Duodenal mucosa (tissue), 2 donors: ENCODE measurements at regions not wholly inside any gene's neighbourhood (a gene's known extent, or its start where the extent isn't known, plus 50 kb on each side); places are given as distances from the start of the nearest gene placed in this dataset.

Experiments used
- H3K27ac ChIP-seq: one replicate; pipeline ENCODE4 v1.7.0; 2013; ENCODE audit warnings: low read depth, low read length
- H3K27me3 ChIP-seq, 2 donors: one replicate each; pipeline ENCODE4 v1.7.0; 2013; ENCODE audit warnings: low read length in 2 of 2, control low read depth in 1 of 2; ENCODE audit not compliant: insufficient read depth in 2 of 2, control insufficient read depth in 1 of 2
- H3K36me3 ChIP-seq, 2 donors: one replicate each; pipeline ENCODE4 v1.7.0; 2013; ENCODE audit warnings: low read length in 2 of 2, control low read depth in 1 of 2; ENCODE audit not compliant: insufficient read depth in 2 of 2, control insufficient read depth in 1 of 2
- H3K4me1 ChIP-seq, 2 donors: one replicate each; pipeline ENCODE4 v1.7.0; 2013; ENCODE audit warnings: low read length in 2 of 2, control low read depth in 1 of 2; ENCODE audit not compliant: insufficient read depth in 2 of 2, control insufficient read depth in 1 of 2
- H3K4me3 ChIP-seq, 2 donors: one replicate each; pipeline ENCODE4 v1.7.0; 2013; ENCODE audit warnings: low read length in 2 of 2, low read depth in 1 of 2
- H3K9ac ChIP-seq, 2 donors: one replicate each; pipeline ENCODE4 v1.7.0; 2013; ENCODE audit warnings: low read length in 2 of 2, low read depth in 1 of 2
- H3K9me3 ChIP-seq, 2 donors: one replicate each; pipeline ENCODE4 v1.7.0; 2013; ENCODE audit warnings: low read length in 2 of 2, control low read depth in 1 of 2; ENCODE audit not compliant: control insufficient read depth in 1 of 2

- H3K9ac ChIP-seq, result no peak overlapping the region
Measured at GRCh38 chr2:146814971-146815370, 1029.9 kb upstream of the ACVR2A start.

GRCh38 chr2:146807568-146808168, 1037.2 kb upstream of the ACVR2A start:
- no peak overlapping the region for H3K27ac ChIP-seq
- H3K27me3 ChIP-seq, result no peaks in the 10 kb centered on the region
- no peaks in the 10 kb centered on the region for H3K9me3 ChIP-seq
- no peaks in the 10 kb centered on the region for H3K36me3 ChIP-seq
- H3K4me1 ChIP-seq, result no peaks in the 10 kb centered on the region
- no peak overlapping the region for H3K4me3 ChIP-seq
- H3K9ac ChIP-seq, result no peak overlapping the region

More at GRCh38 chr2:146814971-146815370, 1029.9 kb upstream of the ACVR2A start:
- Histone ChIP-seq H3K27ac (no peak overlapping the region), H3K4me1 (no peaks in the 10 kb centered on the region), H3K9me3 (no peaks in the 10 kb centered on the region), H3K36me3 (no peaks in the 10 kb centered on the region), H3K27me3 (no peaks in the 10 kb centered on the region), H3K4me3 (no peak overlapping the region)

GRCh38 chr2:146806364-146807005, 1038.3 kb upstream of the ACVR2A start:
- H3K9ac ChIP-seq, result no peak overlapping the region
- H3K9me3 ChIP-seq, result no peaks in the 10 kb centered on the region
- no peak overlapping the region for H3K27ac ChIP-seq
- no peaks in the 10 kb centered on the region for H3K4me1 ChIP-seq
- H3K4me3 ChIP-seq, result no peak overlapping the region
- H3K27me3 ChIP-seq, result no peaks in the 10 kb centered on the region
- no peaks in the 10 kb centered on the region for H3K36me3 ChIP-seq

DNA sequence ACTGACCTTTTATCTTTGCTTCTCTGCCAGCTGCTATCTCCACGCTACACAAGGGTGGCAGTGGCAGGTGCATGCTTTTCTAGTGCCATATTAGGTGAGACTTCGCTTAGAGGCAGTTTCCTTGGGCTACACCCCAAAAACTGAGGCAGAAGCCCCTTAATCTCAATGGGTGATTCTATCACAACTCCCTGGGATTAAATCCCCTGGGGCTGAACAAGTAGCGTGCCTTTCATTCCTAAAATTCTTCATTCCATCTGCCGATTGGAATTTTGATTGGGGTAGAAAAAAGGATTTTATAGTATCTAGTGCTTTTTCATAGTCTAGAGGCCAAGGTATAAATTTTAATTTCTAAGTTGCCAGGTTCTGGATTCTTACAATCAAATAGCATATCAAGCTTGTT, 1040.5 kb upstream of the ACVR2A start:
- Histone ChIP-seq H3K9ac (no peak overlapping the region), H3K4me1 (no peaks in the 10 kb centered on the region), H3K9me3 (no peaks in the 10 kb centered on the region), H3K36me3 (no peaks in the 10 kb centered on the region), H3K4me3 (no peak overlapping the region), H3K27ac (no peak overlapping the region), H3K27me3 (no peaks in the 10 kb centered on the region)

- H3K9me3 ChIP-seq, result no peaks in the 10 kb centered on the region
- no peaks in the 10 kb centered on the region for H3K27me3 ChIP-seq
- H3K36me3 ChIP-seq, result no peaks in the 10 kb centered on the region
- no peak overlapping the region for H3K27ac ChIP-seq
- H3K4me3 ChIP-seq, result no peak overlapping the region
- no peaks in the 10 kb centered on the region for H3K4me1 ChIP-seq
- no peak overlapping the region for H3K9ac ChIP-seq
Measured at GRCh38 chr2:146801886-146802285, 1042.9 kb upstream of the ACVR2A start.

GRCh38 chr2:146786396-146786795, 1058.4 kb upstream of the ACVR2A start:
- Histone ChIP-seq H3K9me3 (no peaks in the 10 kb centered on the region), H3K4me1 (no peaks in the 10 kb centered on the region), H3K9ac (no peak overlapping the region)

DNA sequence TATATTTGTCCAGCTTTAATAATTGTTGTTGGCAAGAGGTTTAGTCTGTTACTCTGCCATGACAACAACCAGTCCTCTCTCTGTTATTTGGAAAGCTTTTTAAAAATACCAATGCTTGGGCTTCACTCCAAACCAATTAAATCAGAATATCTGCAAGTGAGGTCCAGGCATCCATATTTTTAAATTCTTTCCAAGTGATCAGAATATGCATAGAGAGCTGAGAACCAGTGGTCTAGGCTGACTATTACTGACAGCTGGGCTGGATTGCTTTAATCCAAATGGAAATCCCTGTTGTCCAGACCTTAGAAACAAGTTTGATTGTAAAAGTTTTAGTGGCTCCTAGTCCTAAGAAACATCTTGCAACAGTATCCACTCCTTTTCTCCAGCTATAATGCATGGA, 1059.7 kb upstream of the ACVR2A start:
- no peak overlapping the region for H3K9ac ChIP-seq
- H3K4me1 ChIP-seq, result no peaks in the 10 kb centered on the region
- H3K4me3 ChIP-seq, result no peak overlapping the region
- no peaks in the 10 kb centered on the region for H3K27me3 ChIP-seq
- no peaks in the 10 kb centered on the region for H3K36me3 ChIP-seq
- H3K9me3 ChIP-seq, result no peaks in the 10 kb centered on the region
- no peak overlapping the region for H3K27ac ChIP-seq

More at GRCh38 chr2:146786396-146786795, 1058.4 kb upstream of the ACVR2A start:
- Histone ChIP-seq H3K36me3 (no peaks in the 10 kb centered on the region), H3K27ac (no peak overlapping the region), H3K4me3 (no peak overlapping the region), H3K27me3 (no peaks in the 10 kb centered on the region)

DNA sequence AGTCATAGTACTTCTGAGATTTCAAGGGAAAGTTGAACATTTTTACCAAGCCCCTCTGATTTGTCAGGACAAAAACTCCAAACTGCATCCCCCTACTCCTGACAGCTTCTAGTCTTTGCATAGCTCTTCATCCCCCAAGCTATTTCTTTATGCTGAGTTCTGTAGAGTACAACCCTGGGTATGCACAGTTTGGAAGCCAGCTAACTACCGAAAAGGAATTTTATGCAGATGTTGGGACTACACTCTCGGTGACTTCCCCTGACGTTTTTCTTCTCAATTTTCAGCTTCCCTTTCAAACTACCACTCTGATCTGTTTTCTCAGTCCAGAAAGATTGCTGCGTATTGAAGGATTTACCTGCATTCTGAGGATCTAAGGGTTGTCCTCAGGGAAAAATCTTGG, 1060.2 kb upstream of the ACVR2A start:
- Histone ChIP-seq H3K36me3 (no peaks in the 10 kb centered on the region), H3K9ac (no peak overlapping the region), H3K9me3 (no peaks in the 10 kb centered on the region), H3K27me3 (no peaks in the 10 kb centered on the region), H3K4me3 (no peak overlapping the region), H3K4me1 (no peaks in the 10 kb centered on the region), H3K27ac (no peak overlapping the region)

- Histone ChIP-seq H3K36me3 (no peaks in the 10 kb centered on the region), H3K27me3 (no peaks in the 10 kb centered on the region), H3K4me1 (no peaks in the 10 kb centered on the region), H3K27ac (no peak overlapping the region), H3K9ac (no peak overlapping the region), H3K4me3 (no peak overlapping the region), H3K9me3 (no peaks in the 10 kb centered on the region)
Measured at GRCh38 chr2:146777181-146777580, 1067.6 kb upstream of the ACVR2A start.

- Histone ChIP-seq H3K4me1 (no peaks in the 10 kb centered on the region), H3K36me3 (no peaks in the 10 kb centered on the region), H3K4me3 (no peak overlapping the region), H3K9me3 (no peaks in the 10 kb centered on the region), H3K9ac (no peak overlapping the region), H3K27ac (no peak overlapping the region), H3K27me3 (no peaks in the 10 kb centered on the region)
Measured at GRCh38 chr2:146776596-146776995, 1068.2 kb upstream of the ACVR2A start.
